Activated naive CD8-positive, alpha-beta T cell treated with anti-CD3 and anti-CD28 coated beads, Interleukin-2, amount 10 ng/mL, durations not matched to agents 7 days and 5 days (primary cell): ENCODE measurements at regions not wholly inside any gene's neighbourhood (a gene's known extent, or its start where the extent isn't known, plus 50 kb on each side); places are given as distances from the start of the nearest gene placed in this dataset.

Experiments
- ATAC-seq: fragments of 150-1000 bp; cut with Tn5 transposase; one replicate; pipeline ENCODE4 v1.10.0; 2021; ENCODE audit warnings: low read depth, moderate library complexity
- POLR2A ChIA-PET: fragments of 350-600 bp; sonication (Branson Sonifier 250); formaldehyde crosslinking; loops from one replicate; lab custom pipeline; 2021; ENCODE audit warnings: antibody characterized with exemption; lab: Charles Lee
- DNase-seq: peaks from one replicate; pipeline ENCODE4 v3.0.0; 2021
- H3K27ac Mint-ChIP-seq: one replicate; pipeline ENCODE4 v1.8.0; 2022; ENCODE audit warnings: mild to moderate bottlenecking, mixed read lengths
- H3K27me3 Mint-ChIP-seq: one replicate; pipeline ENCODE4 v1.8.0; 2022; ENCODE audit warnings: mild to moderate bottlenecking, moderate library complexity, mixed read lengths
- H3K36me3 Mint-ChIP-seq: one replicate; pipeline ENCODE4 v1.8.0; 2021; ENCODE audit warnings: mild to moderate bottlenecking, mixed read lengths
- H3K4me1 Mint-ChIP-seq: one replicate; pipeline ENCODE4 v1.8.0; 2021; ENCODE audit warnings: mixed read lengths
- H3K4me3 Mint-ChIP-seq: one replicate; pipeline ENCODE4 v1.8.0; 2022; ENCODE audit warnings: mild to moderate bottlenecking, moderate library complexity, mixed read lengths
- H3K9me3 Mint-ChIP-seq: one replicate; pipeline ENCODE4 v1.8.0; 2021; ENCODE audit warnings: mixed read lengths

GRCh38 chr15:47374222-47374621, 343.1 kb upstream of the SEMA6D start:
- ATAC-seq, result no peak
- no peaks in the 10 kb centered on the region for H3K9me3 Mint-ChIP-seq
- POLR2A ChIA-PET, result no interaction called here

GRCh38 chr15:47376190-47376589, 341.1 kb upstream of the SEMA6D start:
- ATAC-seq (no peak), DNase-seq (no peak)
- no peaks in the 10 kb centered on the region for H3K36me3 Mint-ChIP-seq
- no peak overlapping the region for H3K4me3 Mint-ChIP-seq
- H3K27ac Mint-ChIP-seq, result no peak overlapping the region
- peaks cover 2% of the 10 kb centered on the region for H3K9me3 Mint-ChIP-seq
- POLR2A ChIA-PET, result no interaction called here
- H3K4me1 Mint-ChIP-seq, result no peaks in the 10 kb centered on the region
- H3K27me3 Mint-ChIP-seq, result no peaks in the 10 kb centered on the region

More at GRCh38 chr15:47374222-47374621, 343.1 kb upstream of the SEMA6D start:
- no peak overlapping the region for H3K27ac Mint-ChIP-seq
- no peaks in the 10 kb centered on the region for H3K36me3 Mint-ChIP-seq
- H3K27me3 Mint-ChIP-seq, result no peaks in the 10 kb centered on the region
- H3K4me1 Mint-ChIP-seq, result no peaks in the 10 kb centered on the region
- H3K4me3 Mint-ChIP-seq, result no peak overlapping the region
- no peak for DNase-seq

DNA sequence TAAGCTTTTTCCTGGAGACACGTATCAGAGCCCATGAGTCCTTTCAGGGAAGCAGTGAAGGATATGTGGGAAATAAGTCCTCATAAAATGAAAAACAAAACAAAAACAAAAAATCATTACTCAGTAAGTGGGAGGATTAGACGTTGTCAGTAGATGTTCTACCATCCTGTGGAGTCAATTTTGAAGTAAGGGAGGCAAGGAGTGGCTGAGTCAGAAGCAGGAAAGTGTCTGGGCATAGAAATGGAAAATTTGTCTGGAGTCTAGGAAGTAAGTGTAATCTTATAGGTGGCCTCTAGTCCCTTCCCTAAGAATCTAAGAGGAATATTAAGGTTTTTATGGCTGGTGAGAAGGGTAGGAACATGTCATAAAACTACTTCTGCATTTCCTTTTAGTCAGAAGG, 339.8 kb upstream of the SEMA6D start:
- Mint-ChIP-seq H3K9me3 (peaks cover 4% of the 10 kb centered on the region), H3K4me3 (no peak overlapping the region), H3K4me1 (no peaks in the 10 kb centered on the region), H3K27me3 (no peaks in the 10 kb centered on the region), H3K27ac (no peak overlapping the region), H3K36me3 (no peaks in the 10 kb centered on the region)
- POLR2A ChIA-PET, result no interaction called here
- ATAC-seq (no peak), DNase-seq (no peak)

DNA sequence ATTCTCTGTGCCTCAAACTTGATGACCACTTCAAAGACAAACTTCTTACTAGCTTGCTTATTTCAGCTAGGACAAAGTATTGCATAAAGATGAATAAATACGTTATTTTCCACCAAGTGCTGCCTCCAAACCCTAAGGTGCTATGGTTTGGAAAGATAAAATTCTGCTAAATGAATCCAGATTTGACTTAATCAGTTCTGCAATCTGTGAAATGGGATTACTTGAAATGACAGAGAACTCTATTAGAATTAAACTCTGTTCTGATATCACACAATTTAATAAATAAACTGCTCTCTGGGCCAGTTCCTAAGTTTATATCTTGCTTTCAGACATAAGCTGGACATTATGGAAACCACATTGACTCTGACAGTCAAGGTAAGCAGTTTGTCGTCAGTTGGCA, 338.8 kb upstream of the SEMA6D start:
- Mint-ChIP-seq H3K36me3 (no peaks in the 10 kb centered on the region), H3K4me3 (no peak overlapping the region), H3K9me3 (peaks cover 4% of the 10 kb centered on the region), H3K4me1 (no peaks in the 10 kb centered on the region), H3K27ac (no peak overlapping the region), H3K27me3 (no peaks in the 10 kb centered on the region)
- ATAC-seq (no peak), DNase-seq (no peak)
- POLR2A ChIA-PET, result no interaction called here

- peaks cover 4% of the 10 kb centered on the region for H3K9me3 Mint-ChIP-seq
- H3K4me3 Mint-ChIP-seq, result no peak overlapping the region
- POLR2A ChIA-PET, result no interaction called here
- no peaks in the 10 kb centered on the region for H3K36me3 Mint-ChIP-seq
- H3K27ac Mint-ChIP-seq, result no peak overlapping the region
- no peak for ATAC-seq
- no peaks in the 10 kb centered on the region for H3K4me1 Mint-ChIP-seq
- H3K27me3 Mint-ChIP-seq, result no peaks in the 10 kb centered on the region
- no peak for DNase-seq
Measured at GRCh38 chr15:47383102-47383501, 334.2 kb upstream of the SEMA6D start.

DNA sequence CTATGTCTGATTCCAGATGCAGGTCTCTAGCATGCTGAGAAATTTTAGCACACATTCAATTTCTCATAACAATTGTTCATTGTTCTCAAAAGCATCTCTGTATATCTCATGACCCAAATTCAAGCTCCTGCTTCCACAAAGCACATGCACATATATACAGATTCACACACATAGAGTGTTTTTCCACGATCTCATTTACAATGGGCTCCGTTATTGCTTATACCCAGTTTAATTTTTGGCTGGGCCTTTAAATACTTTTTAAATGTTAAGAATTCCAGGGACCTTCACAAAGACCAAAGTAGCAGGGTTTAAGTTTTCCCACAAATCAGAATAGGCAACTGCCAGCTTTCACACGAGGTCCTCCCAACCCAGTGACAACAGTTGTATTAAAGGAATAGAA, 333.5 kb upstream of the SEMA6D start:
- DNase-seq (no peak), ATAC-seq (no peak)
- Mint-ChIP-seq H3K9me3 (peaks cover 4% of the 10 kb centered on the region), H3K27ac (no peak overlapping the region), H3K4me1 (no peaks in the 10 kb centered on the region), H3K4me3 (no peak overlapping the region), H3K27me3 (no peaks in the 10 kb centered on the region), H3K36me3 (no peaks in the 10 kb centered on the region)
- POLR2A ChIA-PET, result no interaction called here

- no peak for ATAC-seq
- POLR2A ChIA-PET, result no interaction called here
- no peak for DNase-seq
- peaks cover 4% of the 10 kb centered on the region for H3K9me3 Mint-ChIP-seq
- H3K36me3 Mint-ChIP-seq, result no peaks in the 10 kb centered on the region
- H3K27me3 Mint-ChIP-seq, result no peaks in the 10 kb centered on the region
- H3K4me1 Mint-ChIP-seq, result no peaks in the 10 kb centered on the region
- no peak overlapping the region for H3K4me3 Mint-ChIP-seq
- no peak overlapping the region for H3K27ac Mint-ChIP-seq
Measured at GRCh38 chr15:47384341-47384740, 333.0 kb upstream of the SEMA6D start.

DNA sequence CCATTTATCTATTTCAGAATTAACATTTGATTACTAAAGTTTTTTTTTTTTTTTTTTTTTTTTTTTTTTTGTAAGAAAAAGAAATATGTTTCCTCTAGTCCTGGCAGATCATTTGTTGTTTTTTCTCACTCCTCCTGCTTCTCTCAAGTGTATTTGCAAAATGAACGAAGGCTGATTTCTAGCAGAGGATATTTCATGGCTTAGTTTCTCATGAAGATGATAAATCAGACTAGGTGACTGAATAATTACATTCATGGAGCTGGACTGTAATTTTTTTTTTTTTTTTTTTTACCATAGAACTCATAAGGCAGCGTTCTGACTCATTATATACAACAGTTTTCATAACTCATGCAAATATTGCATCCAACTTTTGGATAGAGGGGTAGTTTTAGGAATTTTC, 332.5 kb upstream of the SEMA6D start:
- Mint-ChIP-seq H3K27ac (no peak overlapping the region), H3K9me3 (peaks cover 2% of the 10 kb centered on the region), H3K27me3 (no peaks in the 10 kb centered on the region), H3K36me3 (no peaks in the 10 kb centered on the region), H3K4me3 (no peak overlapping the region), H3K4me1 (no peaks in the 10 kb centered on the region)
- ATAC-seq, result no peak
- POLR2A ChIA-PET, result no interaction called here
- no peak for DNase-seq

- Mint-ChIP-seq H3K9me3 (no peaks in the 10 kb centered on the region), H3K27ac (no peak overlapping the region), H3K4me3 (no peak overlapping the region), H3K4me1 (no peaks in the 10 kb centered on the region), H3K36me3 (no peaks in the 10 kb centered on the region), H3K27me3 (no peaks in the 10 kb centered on the region)
- ATAC-seq (no peak), DNase-seq (no peak)
- POLR2A ChIA-PET, result no interaction called here
Measured at GRCh38 chr15:47386459-47386858, 330.8 kb upstream of the SEMA6D start.

- H3K4me3 Mint-ChIP-seq, result no peak overlapping the region
- POLR2A ChIA-PET, result no interaction called here
- DNase-seq (no peak), ATAC-seq (no peak)
- H3K9me3 Mint-ChIP-seq, result no peaks in the 10 kb centered on the region
- H3K4me1 Mint-ChIP-seq, result no peaks in the 10 kb centered on the region
- H3K27me3 Mint-ChIP-seq, result no peaks in the 10 kb centered on the region
- H3K36me3 Mint-ChIP-seq, result no peaks in the 10 kb centered on the region
- H3K27ac Mint-ChIP-seq, result no peak overlapping the region
Measured at GRCh38 chr15:47388299-47388698, 329.0 kb upstream of the SEMA6D start.

DNA sequence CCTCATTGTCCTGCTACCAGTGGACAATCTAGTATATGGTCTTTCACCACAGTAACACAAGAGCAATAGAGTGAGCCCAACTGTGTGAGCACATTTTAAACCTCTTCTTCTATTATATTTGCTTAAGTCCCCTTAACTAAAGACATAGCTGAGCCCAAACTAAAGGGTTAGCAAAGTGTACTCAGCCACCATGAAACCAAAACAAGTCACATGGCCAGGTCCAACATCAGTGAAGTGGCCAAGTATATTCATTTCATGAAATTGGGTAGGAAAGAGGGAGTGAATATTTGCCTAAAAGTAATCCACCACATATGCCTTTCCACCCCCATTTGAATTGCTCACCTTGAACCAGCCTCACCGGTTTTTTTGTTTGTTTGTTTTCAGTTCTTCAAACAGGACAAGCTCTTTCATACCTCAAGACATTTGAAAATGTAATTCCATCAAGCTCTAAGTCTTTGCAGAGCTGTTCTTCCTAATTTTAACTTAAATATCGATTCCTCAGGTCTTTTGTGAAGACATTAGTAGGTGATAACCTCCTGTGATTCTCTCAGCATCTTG, 327.0 kb upstream of the SEMA6D start:
- no peak overlapping the region for H3K4me3 Mint-ChIP-seq
- no peak overlapping the region for H3K27ac Mint-ChIP-seq
- no peaks in the 10 kb centered on the region for H3K27me3 Mint-ChIP-seq
- DNase-seq (no peak), ATAC-seq (no peak)
- no peaks in the 10 kb centered on the region for H3K4me1 Mint-ChIP-seq
- H3K9me3 Mint-ChIP-seq, result no peaks in the 10 kb centered on the region
- POLR2A ChIA-PET, result no interaction called here
- H3K36me3 Mint-ChIP-seq, result no peaks in the 10 kb centered on the region

DNA sequence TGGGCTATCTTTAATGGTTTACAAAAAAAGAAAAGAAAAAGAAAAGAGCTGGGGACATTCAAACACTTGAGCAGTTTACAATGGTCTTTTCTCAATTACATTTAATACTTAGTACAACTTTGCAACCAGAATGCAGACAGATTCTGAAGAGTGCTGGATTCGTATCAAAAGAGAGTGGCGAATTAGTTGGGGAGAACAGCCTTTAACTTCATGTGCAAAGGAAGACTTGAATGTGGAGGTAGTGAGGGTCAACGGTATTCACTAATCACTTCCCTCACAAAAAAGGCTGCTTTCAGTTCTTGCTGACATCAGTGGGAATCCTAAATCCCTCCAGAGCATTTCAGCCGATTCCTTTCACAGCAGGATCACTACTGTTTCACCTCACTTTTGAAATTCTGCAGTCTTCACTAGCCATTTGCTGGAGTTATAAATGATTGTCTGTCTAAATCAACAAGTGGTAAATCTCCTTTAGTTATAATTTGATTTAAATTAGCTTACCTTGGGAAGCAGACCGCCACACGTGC, 323.0 kb upstream of the SEMA6D start:
- ATAC-seq (no peak), DNase-seq (no peak)
- H3K4me3 Mint-ChIP-seq, result no peak overlapping the region
- H3K36me3 Mint-ChIP-seq, result no peaks in the 10 kb centered on the region
- H3K4me1 Mint-ChIP-seq, result no peaks in the 10 kb centered on the region
- H3K27ac Mint-ChIP-seq, result no peak overlapping the region
- no peaks in the 10 kb centered on the region for H3K9me3 Mint-ChIP-seq
- POLR2A ChIA-PET, result no interaction called here
- H3K27me3 Mint-ChIP-seq, result no peaks in the 10 kb centered on the region

DNA sequence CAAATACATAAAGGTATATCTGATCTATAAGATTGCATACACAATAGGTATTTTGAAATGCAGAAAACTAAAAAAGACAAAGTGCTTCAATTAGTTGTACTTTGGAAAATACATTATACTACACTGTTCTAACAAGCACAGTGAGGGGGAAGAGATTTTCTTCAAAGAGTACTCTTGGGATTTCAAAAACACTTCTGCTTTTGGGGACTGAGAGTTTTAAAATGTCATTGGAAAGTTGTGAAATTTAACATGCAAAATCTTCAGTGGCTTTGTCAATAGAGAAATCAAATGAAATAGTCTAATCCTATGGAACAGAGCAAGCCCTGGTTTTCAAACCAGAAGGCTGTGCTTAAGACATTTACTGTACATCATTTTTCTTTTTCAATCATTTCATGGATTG, 322.2 kb upstream of the SEMA6D start:
- Mint-ChIP-seq H3K27me3 (no peaks in the 10 kb centered on the region), H3K4me3 (no peak overlapping the region), H3K36me3 (no peaks in the 10 kb centered on the region), H3K4me1 (no peaks in the 10 kb centered on the region), H3K9me3 (no peaks in the 10 kb centered on the region), H3K27ac (no peak overlapping the region)
- POLR2A ChIA-PET, result no interaction called here
- ATAC-seq (no peak), DNase-seq (no peak)

GRCh38 chr15:47397655-47398054, 319.6 kb upstream of the SEMA6D start:
- H3K27ac Mint-ChIP-seq, result no peak overlapping the region
- H3K4me3 Mint-ChIP-seq, result no peak overlapping the region
- no peaks in the 10 kb centered on the region for H3K36me3 Mint-ChIP-seq

GRCh38 chr15:47398132-47398531, 319.2 kb upstream of the SEMA6D start:
- H3K4me1 Mint-ChIP-seq, result no peaks in the 10 kb centered on the region
- H3K27me3 Mint-ChIP-seq, result no peaks in the 10 kb centered on the region
- ATAC-seq (no peak), DNase-seq (no peak)
- POLR2A ChIA-PET, result no interaction called here
- no peaks in the 10 kb centered on the region for H3K9me3 Mint-ChIP-seq
- H3K4me3 Mint-ChIP-seq, result no peak overlapping the region
- H3K27ac Mint-ChIP-seq, result no peak overlapping the region
- H3K36me3 Mint-ChIP-seq, result no peaks in the 10 kb centered on the region

More at GRCh38 chr15:47397655-47398054, 319.6 kb upstream of the SEMA6D start:
- DNase-seq (no peak), ATAC-seq (no peak)
- no peaks in the 10 kb centered on the region for H3K27me3 Mint-ChIP-seq
- POLR2A ChIA-PET, result no interaction called here
- H3K4me1 Mint-ChIP-seq, result no peaks in the 10 kb centered on the region
- no peaks in the 10 kb centered on the region for H3K9me3 Mint-ChIP-seq
